Parathyroid adenoma (tissue), 2 donors: ENCODE measurements at regions not wholly inside any gene's neighbourhood (a gene's known extent, or its start where the extent isn't known, plus 50 kb on each side); places are given as distances from the start of the nearest gene placed in this dataset.

Experiments used
- H2AFZ ChIP-seq: fragments of 300-600 bp; sonication (generic); one replicate; pipeline ENCODE4 v1.7.0; 2017; ENCODE audit warnings: antibody characterized with exemption, mild to moderate bottlenecking
- H3K27ac ChIP-seq: fragments of 300-600 bp; sonication (generic); one replicate; pipeline ENCODE4 v1.7.0; 2017
- H3K27me3 ChIP-seq: fragments of 300-600 bp; sonication (generic); one replicate; pipeline ENCODE4 v1.7.0; 2017; ENCODE audit warnings: low read length; ENCODE audit not compliant: control insufficient read depth, insufficient read depth
- H3K36me3 ChIP-seq: fragments of 300-600 bp; sonication (generic); one replicate; pipeline ENCODE4 v1.7.0; 2017; ENCODE audit warnings: low read length; ENCODE audit not compliant: control insufficient read depth, insufficient read depth
- H3K4me1 ChIP-seq: fragments of 300-600 bp; sonication (generic); one replicate; pipeline ENCODE4 v1.7.0; 2017; ENCODE audit warnings: control low read depth
- H3K4me2 ChIP-seq: fragments of 300-600 bp; sonication (generic); one replicate; pipeline ENCODE4 v1.7.0; 2017; ENCODE audit warnings: low read length
- H3K4me3 ChIP-seq: fragments of 300-600 bp; sonication (generic); one replicate; pipeline ENCODE4 v1.7.0; 2017; ENCODE audit warnings: low read depth, low read length
- H3K79me2 ChIP-seq: fragments of 300-600 bp; sonication (generic); one replicate; pipeline ENCODE4 v1.7.0; 2017; ENCODE audit warnings: control low read depth
- H3K9ac ChIP-seq: fragments of 300-600 bp; sonication (generic); one replicate; pipeline ENCODE4 v1.7.0; 2017; ENCODE audit warnings: mild to moderate bottlenecking
- H3K9me3 ChIP-seq: fragments of 300-600 bp; sonication (generic); one replicate; pipeline ENCODE4 v1.7.0; 2017; ENCODE audit warnings: low read length; ENCODE audit not compliant: control insufficient read depth
- TF ChIP-seq, protein P1 (sequence below): fragments of 300-600 bp; sonication (generic); IDR thresholded peaks from one replicate; pipeline ENCODE4 v1.7.0; 2017; ENCODE audit warnings: antibody characterized with exemption, mild to moderate bottlenecking
- donor health status: primary hyperparathyroidism.

DNA sequence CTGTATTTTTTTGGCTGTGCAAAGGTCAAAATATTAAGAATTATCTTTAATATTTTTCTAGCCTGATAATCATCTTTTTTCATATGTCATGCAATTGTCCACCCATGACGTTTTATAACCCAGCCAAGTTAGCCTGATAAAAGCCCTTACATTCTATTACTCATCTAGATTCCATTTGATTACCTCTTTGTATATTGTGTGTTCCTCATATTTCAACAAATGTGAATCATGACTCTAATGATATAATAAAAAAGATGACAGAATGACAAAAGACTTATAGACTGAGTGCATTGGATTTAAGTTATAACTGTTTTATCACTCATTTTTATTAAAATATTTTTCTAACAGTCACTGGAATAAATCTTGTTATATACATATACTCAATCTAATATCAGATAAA is 1560.0 kb upstream of the LRRTM3 start:
- Histone ChIP-seq H2AFZ (no peak overlapping the region), H3K9me3 (no peaks in the 10 kb centered on the region), H3K4me2 (no peak overlapping the region), H3K9ac (no peak overlapping the region), H3K4me3 (no peak overlapping the region), H3K27ac (no peak overlapping the region), H3K36me3 (no peaks in the 10 kb centered on the region), H3K79me2 (no peaks in the 10 kb centered on the region), H3K27me3 (no peaks in the 10 kb centered on the region), H3K4me1 (no peaks in the 10 kb centered on the region)
- TF ChIP-seq, protein P1, sequence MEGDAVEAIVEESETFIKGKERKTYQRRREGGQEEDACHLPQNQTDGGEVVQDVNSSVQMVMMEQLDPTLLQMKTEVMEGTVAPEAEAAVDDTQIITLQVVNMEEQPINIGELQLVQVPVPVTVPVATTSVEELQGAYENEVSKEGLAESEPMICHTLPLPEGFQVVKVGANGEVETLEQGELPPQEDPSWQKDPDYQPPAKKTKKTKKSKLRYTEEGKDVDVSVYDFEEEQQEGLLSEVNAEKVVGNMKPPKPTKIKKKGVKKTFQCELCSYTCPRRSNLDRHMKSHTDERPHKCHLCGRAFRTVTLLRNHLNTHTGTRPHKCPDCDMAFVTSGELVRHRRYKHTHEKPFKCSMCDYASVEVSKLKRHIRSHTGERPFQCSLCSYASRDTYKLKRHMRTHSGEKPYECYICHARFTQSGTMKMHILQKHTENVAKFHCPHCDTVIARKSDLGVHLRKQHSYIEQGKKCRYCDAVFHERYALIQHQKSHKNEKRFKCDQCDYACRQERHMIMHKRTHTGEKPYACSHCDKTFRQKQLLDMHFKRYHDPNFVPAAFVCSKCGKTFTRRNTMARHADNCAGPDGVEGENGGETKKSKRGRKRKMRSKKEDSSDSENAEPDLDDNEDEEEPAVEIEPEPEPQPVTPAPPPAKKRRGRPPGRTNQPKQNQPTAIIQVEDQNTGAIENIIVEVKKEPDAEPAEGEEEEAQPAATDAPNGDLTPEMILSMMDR = no peak

DNA sequence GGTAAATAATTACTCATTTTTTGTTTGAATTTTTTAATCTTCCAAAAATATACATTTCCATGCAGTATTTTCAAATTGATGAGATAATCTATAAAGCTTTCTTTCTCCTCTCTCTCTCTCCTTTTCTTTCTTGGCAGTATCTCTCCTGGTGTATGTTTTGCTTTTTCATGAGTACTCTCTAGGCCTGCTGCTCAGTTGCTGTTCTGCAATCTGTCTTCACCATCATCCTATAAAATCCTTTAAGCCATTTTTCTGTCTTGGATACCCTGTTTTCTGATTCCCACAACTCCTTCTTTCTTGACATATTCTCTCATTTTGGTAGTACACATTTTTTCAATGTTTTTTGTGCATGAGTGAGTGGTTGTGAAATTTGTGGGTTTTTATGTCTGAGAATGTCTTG is 1558.1 kb upstream of the LRRTM3 start:
- no peaks in the 10 kb centered on the region for H3K4me1 ChIP-seq
- H3K4me3 ChIP-seq = no peak overlapping the region
- H3K79me2 ChIP-seq = no peaks in the 10 kb centered on the region
- H3K27me3 ChIP-seq = no peaks in the 10 kb centered on the region
- H2AFZ ChIP-seq = no peak overlapping the region
- H3K4me2 ChIP-seq = no peak overlapping the region
- TF ChIP-seq, protein P1 = no peak
- no peaks in the 10 kb centered on the region for H3K36me3 ChIP-seq
- H3K9ac ChIP-seq = no peak overlapping the region
- no peaks in the 10 kb centered on the region for H3K9me3 ChIP-seq
- H3K27ac ChIP-seq = no peak overlapping the region

DNA sequence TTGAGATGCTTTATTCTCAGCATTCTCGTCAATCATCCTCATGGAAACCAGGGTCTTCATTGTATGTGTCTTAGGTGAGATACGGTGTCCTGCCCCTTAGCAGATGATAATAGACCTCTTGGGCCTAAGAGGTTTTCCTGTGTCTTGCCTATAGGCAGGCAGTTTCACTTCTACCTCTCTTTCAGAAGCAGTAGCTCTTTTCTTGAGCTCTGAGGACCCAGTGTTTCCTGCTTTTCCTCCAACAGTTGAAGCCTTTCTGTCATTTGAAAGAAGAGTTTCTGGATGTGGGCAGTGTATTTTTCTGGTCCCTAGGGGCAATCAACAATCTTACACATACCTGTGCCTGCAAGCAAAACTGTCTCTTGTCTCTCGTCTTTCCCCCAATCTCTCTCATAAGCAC is 1550.3 kb upstream of the LRRTM3 start:
- TF ChIP-seq, protein P1 = no peak
- no peak overlapping the region for H3K4me3 ChIP-seq
- H3K27ac ChIP-seq = no peak overlapping the region
- no peaks in the 10 kb centered on the region for H3K4me1 ChIP-seq
- no peak overlapping the region for H3K4me2 ChIP-seq
- H3K79me2 ChIP-seq = no peaks in the 10 kb centered on the region
- H3K27me3 ChIP-seq = no peaks in the 10 kb centered on the region
- no peaks in the 10 kb centered on the region for H3K36me3 ChIP-seq
- H3K9ac ChIP-seq = no peak overlapping the region
- H2AFZ ChIP-seq = no peak overlapping the region
- no peaks in the 10 kb centered on the region for H3K9me3 ChIP-seq

DNA sequence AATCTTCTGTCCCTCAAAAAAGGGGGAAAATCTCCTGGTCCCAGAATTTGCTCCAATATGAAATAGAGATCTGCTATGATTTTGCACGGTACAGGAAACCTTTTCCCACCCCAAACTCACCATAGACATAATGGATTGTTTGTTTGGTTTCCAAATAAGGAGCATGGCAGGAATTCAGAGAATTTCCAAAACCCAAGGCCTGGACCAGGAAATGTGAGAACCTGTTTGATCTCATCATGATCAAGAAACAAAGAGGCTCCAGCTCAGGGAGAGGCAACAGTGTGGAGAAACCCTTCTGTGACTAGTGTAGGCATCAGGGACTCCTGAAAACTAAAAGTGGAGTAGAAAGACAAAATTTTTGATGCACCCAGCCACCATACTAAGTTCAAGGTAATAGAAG is 1548.1 kb upstream of the LRRTM3 start:
- no peaks in the 10 kb centered on the region for H3K9me3 ChIP-seq
- no peaks in the 10 kb centered on the region for H3K4me1 ChIP-seq
- no peak overlapping the region for H3K4me3 ChIP-seq
- H3K9ac ChIP-seq = no peak overlapping the region
- no peak overlapping the region for H3K27ac ChIP-seq
- no peaks in the 10 kb centered on the region for H3K79me2 ChIP-seq
- TF ChIP-seq, protein P1 = no peak
- H3K36me3 ChIP-seq = no peaks in the 10 kb centered on the region
- H3K27me3 ChIP-seq = no peaks in the 10 kb centered on the region
- H3K4me2 ChIP-seq = no peak overlapping the region
- no peak overlapping the region for H2AFZ ChIP-seq

DNA sequence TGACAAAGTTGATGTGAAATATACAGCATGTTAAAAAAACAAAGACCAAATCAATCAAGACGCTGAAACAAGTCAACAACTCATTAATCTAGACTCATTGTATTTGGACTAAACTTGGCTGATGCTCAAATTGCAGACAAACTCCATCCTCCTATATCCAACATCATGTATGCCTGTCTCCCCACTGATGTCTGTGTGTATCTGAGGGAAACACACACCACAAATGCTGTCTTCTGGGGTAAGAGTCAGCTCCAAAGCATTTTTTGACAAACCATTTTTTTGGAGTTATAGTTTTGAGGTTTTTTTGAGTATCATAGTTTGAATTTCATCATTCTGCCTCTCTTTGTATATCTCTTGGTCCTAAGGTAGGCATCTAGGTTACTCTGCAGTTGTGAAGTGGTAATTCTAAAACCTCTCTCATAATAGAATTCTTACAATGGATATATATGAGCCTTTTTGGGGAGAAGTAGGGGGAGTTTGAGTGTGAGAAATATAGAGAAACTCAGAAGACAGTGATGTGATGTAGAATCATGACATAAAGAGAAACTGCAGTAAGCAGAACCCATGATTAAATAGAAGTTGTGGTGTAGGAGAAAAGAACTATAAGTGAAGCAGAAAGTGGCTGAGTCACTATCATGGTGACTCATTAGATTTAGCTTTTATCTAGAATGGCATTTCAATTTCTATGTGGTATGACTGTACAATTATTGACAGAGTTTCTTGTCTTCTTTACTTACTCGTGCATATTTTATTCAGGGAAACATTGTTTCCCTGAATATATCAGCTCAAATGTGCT is 1531.1 kb upstream of the LRRTM3 start:
- Histone ChIP-seq H3K4me2 (no peak overlapping the region), H3K9me3 (no peaks in the 10 kb centered on the region), H3K36me3 (no peaks in the 10 kb centered on the region), H3K79me2 (no peaks in the 10 kb centered on the region), H3K9ac (no peak overlapping the region), H3K27me3 (no peaks in the 10 kb centered on the region), H3K4me1 (no peaks in the 10 kb centered on the region), H3K4me3 (no peak overlapping the region), H2AFZ (no peak overlapping the region), H3K27ac (no peak overlapping the region)
- TF ChIP-seq, protein P1 = no peak
